ENCODE measurements at regions not wholly inside any gene's neighbourhood (a gene's known extent, or its start where the extent isn't known, plus 50 kb on each side); places are given as distances from the start of the nearest gene placed in this dataset.

DNA sequence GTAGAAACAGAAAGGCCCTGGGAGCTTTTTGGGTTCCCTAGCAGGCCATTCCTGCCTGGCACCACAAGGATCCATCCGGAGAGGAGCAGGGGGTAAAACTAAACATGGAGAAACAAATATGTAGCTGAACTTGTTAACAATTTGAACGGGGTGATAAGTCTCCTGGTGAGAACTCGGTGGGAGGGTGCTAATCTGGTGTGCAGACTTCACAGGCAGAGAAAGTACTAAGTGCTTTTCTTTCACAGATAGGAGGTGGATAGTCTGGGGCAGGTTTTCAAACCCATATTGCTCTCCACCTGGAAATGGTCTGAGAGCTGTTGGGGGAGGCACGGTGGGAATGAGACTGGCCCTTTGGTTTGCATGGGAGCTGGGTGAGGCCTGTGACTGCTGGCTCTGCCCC is 196.3 kb upstream of the FUT9 start:
- H3K4me3 Mint-ChIP-seq, result no peak overlapping the region
- no peaks in the 10 kb centered on the region for H3K9me3 Mint-ChIP-seq (ENCODE audit: low read depth)
- no peaks in the 10 kb centered on the region for H3K4me1 Mint-ChIP-seq
- ChIA-PET POLR2A (no interaction called here), CTCF (interaction anchor here (1.1 kb wide), 1 partner anchor 12 kb away, joined by 4 read pairs; no protein-coding TSS in a partner anchor)
- ATAC-seq, result no peak
- H3K27me3 Mint-ChIP-seq, result no peaks in the 10 kb centered on the region
- intact Hi-C loops (cut with DNase I, micrococcal nuclease), result no loop called here
- no peak for DNase-seq
- no peak overlapping the region for H3K27ac Mint-ChIP-seq
- H3K36me3 Mint-ChIP-seq (ENCODE audit: low read depth), result no peaks in the 10 kb centered on the region

GRCh38 chr6:95819939-95820338 is 195.8 kb upstream of the FUT9 start:
- POLR2A ChIA-PET, result no interaction called here
- Mint-ChIP-seq H3K9me3 (ENCODE audit: low read depth) (no peaks in the 10 kb centered on the region), H3K36me3 (ENCODE audit: low read depth) (no peaks in the 10 kb centered on the region), H3K4me3 (no peak overlapping the region), H3K27me3 (no peaks in the 10 kb centered on the region), H3K4me1 (no peaks in the 10 kb centered on the region), H3K27ac (no peak overlapping the region)
- DNase-seq (peak; percentile 12), ATAC-seq (no peak)
- intact Hi-C loops (cut with DNase I, micrococcal nuclease), result loop anchor here in 1 of 2 experiments (2.0 kb wide), 1 partner anchor 389 kb away; no protein-coding TSS in a partner anchor
- CTCF ChIA-PET, result interaction anchor here (0.6 to 1.1 kb wide), 3 partner anchors 15 to 128 kb away, joined by 3 read pairs; no protein-coding TSS in a partner anchor

DNA sequence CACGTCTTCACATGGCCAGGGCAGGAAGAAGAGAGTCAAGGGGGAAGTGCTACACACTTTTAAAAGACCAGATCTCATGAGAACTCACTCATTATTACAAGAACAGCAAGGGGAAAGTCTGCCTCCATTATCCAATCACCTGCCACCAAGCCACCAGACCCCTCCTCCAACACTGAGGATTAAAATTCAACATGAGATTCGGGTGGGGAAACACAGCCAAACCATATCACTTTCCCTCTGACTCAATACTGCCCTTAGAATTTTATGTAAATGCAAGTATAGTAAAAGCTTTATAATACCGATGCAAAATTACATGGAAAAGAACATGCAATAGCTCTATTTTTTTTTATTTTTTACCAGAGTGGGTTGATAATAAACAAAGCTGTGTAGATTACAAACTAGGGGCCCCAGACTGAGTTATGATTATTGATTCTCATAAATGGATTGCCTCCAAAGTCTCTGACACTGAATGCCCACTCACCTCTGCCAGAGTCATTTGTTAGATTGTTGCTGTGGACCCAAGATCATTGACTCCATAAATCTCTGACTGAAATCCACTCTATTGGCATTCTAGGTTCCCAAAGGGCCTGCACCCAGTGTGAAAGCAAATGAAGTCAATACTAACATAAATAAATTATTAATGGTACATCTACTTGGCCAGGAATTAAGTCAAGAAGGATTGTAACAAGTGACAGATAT is 184.8 kb upstream of the FUT9 start:
- ChIA-PET POLR2A (no interaction called here), CTCF (interaction anchor here (0.6 kb wide), 1 partner anchor 13 kb away, joined by 4 read pairs; no protein-coding TSS in a partner anchor)
- Mint-ChIP-seq H3K36me3 (ENCODE audit: low read depth) (no peaks in the 10 kb centered on the region), H3K27me3 (peaks cover 6% of the 10 kb centered on the region), H3K27ac (no peak overlapping the region), H3K4me1 (no peaks in the 10 kb centered on the region), H3K4me3 (no peak overlapping the region), H3K9me3 (ENCODE audit: low read depth) (peaks cover 2% of the 10 kb centered on the region)
- intact Hi-C loops (cut with DNase I, micrococcal nuclease), result no loop called here
- DNase-seq, result no peak
- ATAC-seq, result no peak

DNA sequence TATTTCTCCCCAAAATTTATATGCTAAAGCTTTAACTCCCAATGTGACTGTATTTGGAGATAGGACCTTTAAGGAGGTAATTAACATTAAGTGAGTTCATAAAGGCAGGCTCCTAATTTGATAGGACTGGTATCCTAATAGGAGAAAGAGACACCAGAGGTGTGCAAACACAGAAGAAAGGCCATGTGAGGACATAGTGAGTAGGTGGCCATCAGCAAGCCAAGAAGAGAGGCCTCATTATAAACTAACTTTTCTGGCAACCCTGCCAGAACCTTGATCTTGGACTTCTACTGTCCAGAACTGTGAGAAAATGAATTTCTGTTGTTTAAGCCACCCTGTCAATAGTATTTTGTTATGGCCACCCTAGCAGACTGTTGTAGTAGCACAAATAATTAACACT is 177.9 kb upstream of the FUT9 start:
- no peak for ATAC-seq
- ChIA-PET CTCF (no interaction called here), POLR2A (no interaction called here)
- no peaks in the 10 kb centered on the region for H3K9me3 Mint-ChIP-seq (ENCODE audit: low read depth)
- intact Hi-C loops (cut with DNase I, micrococcal nuclease), result no loop called here
- no peaks in the 10 kb centered on the region for H3K4me1 Mint-ChIP-seq
- no peaks in the 10 kb centered on the region for H3K36me3 Mint-ChIP-seq (ENCODE audit: low read depth)
- H3K27me3 Mint-ChIP-seq, result peaks cover 4% of the 10 kb centered on the region
- H3K27ac Mint-ChIP-seq, result no peak overlapping the region
- H3K4me3 Mint-ChIP-seq, result no peak overlapping the region
- DNase-seq, result no peak

DNA sequence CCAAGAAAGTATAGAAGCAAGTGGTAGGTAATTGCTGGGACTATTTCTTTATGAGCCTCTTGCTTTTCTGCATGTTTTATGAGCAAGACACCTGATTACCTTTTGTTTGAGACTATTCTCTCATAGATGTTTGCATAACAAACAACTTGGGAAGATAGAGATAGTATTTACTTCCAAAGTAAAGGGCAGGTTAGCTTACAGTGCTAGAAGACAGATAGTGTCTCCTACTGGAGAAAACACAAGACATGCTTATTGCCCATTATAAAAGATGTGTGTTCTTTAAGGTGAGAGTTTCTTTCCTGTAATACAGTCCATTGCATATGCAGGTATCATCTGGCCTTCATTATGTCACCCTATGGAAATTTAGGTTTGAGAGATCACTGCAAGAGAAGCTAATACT is 174.2 kb upstream of the FUT9 start:
- no peak for DNase-seq
- no peaks in the 10 kb centered on the region for H3K27me3 Mint-ChIP-seq
- ChIA-PET CTCF (interaction anchor here (0.6 kb wide), 1 partner anchor 32 kb away, joined by 3 read pairs; no protein-coding TSS in a partner anchor), POLR2A (no interaction called here)
- no peaks in the 10 kb centered on the region for H3K9me3 Mint-ChIP-seq (ENCODE audit: low read depth)
- no peak for ATAC-seq
- H3K4me3 Mint-ChIP-seq, result no peak overlapping the region
- intact Hi-C loops (cut with DNase I, micrococcal nuclease), result no loop called here
- H3K4me1 Mint-ChIP-seq, result no peaks in the 10 kb centered on the region
- H3K27ac Mint-ChIP-seq, result no peak overlapping the region
- H3K36me3 Mint-ChIP-seq (ENCODE audit: low read depth), result no peaks in the 10 kb centered on the region

GRCh38 chr6:95846652-95847051 is 169.1 kb upstream of the FUT9 start:
- no peaks in the 10 kb centered on the region for H3K27me3 Mint-ChIP-seq
- intact Hi-C loops (cut with DNase I, micrococcal nuclease), result no loop called here
- H3K4me3 Mint-ChIP-seq, result no peak overlapping the region
- ChIA-PET CTCF (no interaction called here), POLR2A (no interaction called here)
- H3K27ac Mint-ChIP-seq, result no peak overlapping the region
- no peaks in the 10 kb centered on the region for H3K36me3 Mint-ChIP-seq (ENCODE audit: low read depth)
- DNase-seq (no peak), ATAC-seq (no peak)
- H3K9me3 Mint-ChIP-seq (ENCODE audit: low read depth), result no peaks in the 10 kb centered on the region
- no peaks in the 10 kb centered on the region for H3K4me1 Mint-ChIP-seq

- Mint-ChIP-seq H3K27ac (no peak overlapping the region), H3K4me3 (no peak overlapping the region), H3K9me3 (ENCODE audit: low read depth) (no peaks in the 10 kb centered on the region), H3K36me3 (ENCODE audit: low read depth) (no peaks in the 10 kb centered on the region), H3K4me1 (no peaks in the 10 kb centered on the region), H3K27me3 (no peaks in the 10 kb centered on the region)
- ATAC-seq, result no peak
- intact Hi-C loops (cut with DNase I, micrococcal nuclease), result no loop called here
- POLR2A ChIA-PET, result no interaction called here
- CTCF ChIA-PET, result no interaction called here
- DNase-seq, result no peak
These were observed 168.7 kb upstream of the FUT9 start for GRCh38 chr6:95847061-95847460.

- DNase-seq, result no peak
- no peaks in the 10 kb centered on the region for H3K27me3 Mint-ChIP-seq
- H3K27ac Mint-ChIP-seq, result no peak overlapping the region
- H3K4me3 Mint-ChIP-seq, result no peak overlapping the region
- intact Hi-C loops (cut with DNase I, micrococcal nuclease), result no loop called here
- POLR2A ChIA-PET, result no interaction called here
- CTCF ChIA-PET, result interaction anchor here (1.8 kb wide), 1 partner anchor 33 kb away, joined by 4 read pairs; no protein-coding TSS in a partner anchor
- ATAC-seq, result no peak
- no peaks in the 10 kb centered on the region for H3K36me3 Mint-ChIP-seq (ENCODE audit: low read depth)
- H3K9me3 Mint-ChIP-seq (ENCODE audit: low read depth), result no peaks in the 10 kb centered on the region
- no peaks in the 10 kb centered on the region for H3K4me1 Mint-ChIP-seq
These were observed 167.1 kb upstream of the FUT9 start for GRCh38 chr6:95848717-95849116.

- no peaks in the 10 kb centered on the region for H3K4me1 Mint-ChIP-seq
- H3K9me3 Mint-ChIP-seq (ENCODE audit: low read depth), result peaks cover 5% of the 10 kb centered on the region
- H3K36me3 Mint-ChIP-seq (ENCODE audit: low read depth), result no peaks in the 10 kb centered on the region
- POLR2A ChIA-PET, result no interaction called here
- CTCF ChIA-PET, result no interaction called here
- no peak overlapping the region for H3K4me3 Mint-ChIP-seq
- DNase-seq (no peak), ATAC-seq (no peak)
- H3K27me3 Mint-ChIP-seq, result no peaks in the 10 kb centered on the region
- intact Hi-C loops (cut with DNase I, micrococcal nuclease), result no loop called here
- H3K27ac Mint-ChIP-seq, result no peak overlapping the region
These were observed 158.9 kb upstream of the FUT9 start for GRCh38 chr6:95856876-95857364.

GRCh38 chr6:95865857-95866256 is 149.9 kb upstream of the FUT9 start:
- intact Hi-C loops (cut with DNase I, micrococcal nuclease), result loop anchor here in 1 of 2 experiments (2.0 kb wide), 1 partner anchor 433 kb away; no protein-coding TSS in a partner anchor
- H3K4me3 Mint-ChIP-seq, result no peak overlapping the region
- peaks cover 4% of the 10 kb centered on the region for H3K27me3 Mint-ChIP-seq
- H3K9me3 Mint-ChIP-seq (ENCODE audit: low read depth), result no peaks in the 10 kb centered on the region
- H3K27ac Mint-ChIP-seq, result no peak overlapping the region
- ChIA-PET CTCF (no interaction called here), POLR2A (no interaction called here)
- no peak for ATAC-seq
- no peaks in the 10 kb centered on the region for H3K36me3 Mint-ChIP-seq (ENCODE audit: low read depth)
- no peak for DNase-seq
- no peaks in the 10 kb centered on the region for H3K4me1 Mint-ChIP-seq

GRCh38 chr6:95866732-95867131 is 149.0 kb upstream of the FUT9 start:
- ChIA-PET POLR2A (no interaction called here), CTCF (no interaction called here)
- ATAC-seq, result no peak
- DNase-seq, result peak; percentile 18
- Mint-ChIP-seq H3K9me3 (ENCODE audit: low read depth) (no peaks in the 10 kb centered on the region), H3K4me3 (no peak overlapping the region), H3K4me1 (no peaks in the 10 kb centered on the region), H3K27ac (no peak overlapping the region), H3K36me3 (ENCODE audit: low read depth) (no peaks in the 10 kb centered on the region), H3K27me3 (peaks cover 4% of the 10 kb centered on the region)
- intact Hi-C loops (cut with DNase I, micrococcal nuclease), result loop anchor here in 1 of 2 experiments (2.0 kb wide), 1 partner anchor 434 kb away; no protein-coding TSS in a partner anchor

DNA sequence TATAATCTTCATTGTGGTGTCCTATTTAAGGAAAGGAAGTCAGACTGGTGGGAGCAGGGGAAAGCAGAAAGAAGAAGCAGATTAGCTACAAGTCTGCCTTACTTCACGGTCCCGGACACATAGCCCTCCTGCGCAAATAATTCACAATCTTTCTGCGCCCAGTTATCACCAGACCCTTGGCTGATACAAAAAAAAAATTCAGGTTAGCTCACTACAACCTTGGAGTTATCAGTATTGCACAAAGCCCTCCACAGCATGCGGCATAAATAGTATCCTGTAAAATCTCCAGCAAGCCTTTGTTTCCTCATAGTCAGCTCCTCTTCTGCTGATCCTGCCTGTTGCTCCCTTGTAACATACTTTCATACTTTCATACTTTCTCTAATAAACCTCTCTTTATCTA is 148.6 kb upstream of the FUT9 start:
- DNase-seq (no peak), ATAC-seq (no peak)
- Mint-ChIP-seq H3K36me3 (ENCODE audit: low read depth) (no peaks in the 10 kb centered on the region), H3K27me3 (peaks cover 4% of the 10 kb centered on the region), H3K4me1 (no peaks in the 10 kb centered on the region), H3K27ac (no peak overlapping the region), H3K4me3 (no peak overlapping the region), H3K9me3 (ENCODE audit: low read depth) (no peaks in the 10 kb centered on the region)
- intact Hi-C loops (cut with DNase I, micrococcal nuclease), result loop anchor here in 1 of 2 experiments (2.0 kb wide), 1 partner anchor 434 kb away; no protein-coding TSS in a partner anchor
- ChIA-PET POLR2A (no interaction called here), CTCF (no interaction called here)

Measured in activated CD4-positive, alpha-beta T cell treated with anti-CD3 and anti-CD28 coated beads for 36 hours (primary cell).